Neural cell (in vitro differentiated cells): ENCODE measurements at regions not wholly inside any gene's neighbourhood (a gene's known extent, or its start where the extent isn't known, plus 50 kb on each side); places are given as distances from the start of the nearest gene placed in this dataset.

ENCODE experiments used
- EP300 ChIP-seq: fragments of 450-650 bp; conservative IDR thresholded peaks from 2 replicates; pipeline ENCODE4 v1.6.1; 2014; ENCODE audit warnings: antibody characterized with exemption, mild to moderate bottlenecking, moderate library complexity; ENCODE audit not compliant: poor library complexity, severe bottlenecking
- EZH2 ChIP-seq: fragments of 200-600, 300-800 bp; shearing (Covaris generic), sonication (generic); IDR thresholded peaks from 2 replicates; pipeline ENCODE4 v1.6.1; 2014; ENCODE audit warnings: antibody characterized with exemption, low read length, borderline replicate concordance, mild to moderate bottlenecking; ENCODE audit not compliant: insufficient read depth, poor library complexity, severe bottlenecking
- POLR2AphosphoS5 ChIP-seq: IDR thresholded peaks from 2 replicates; pipeline ENCODE4 v1.6.1; 2012
- RAD21 ChIP-seq: fragments of 450-650 bp; conservative IDR thresholded peaks from 2 replicates; pipeline ENCODE4 v1.6.1; 2014; ENCODE audit warnings: antibody characterized with exemption, mild to moderate bottlenecking, moderate library complexity
- REST ChIP-seq: IDR thresholded peaks from 2 replicates; pipeline ENCODE4 v1.6.1; 2012; ENCODE audit warnings: borderline replicate concordance
- SMC3 ChIP-seq: fragments of 450-650 bp; conservative IDR thresholded peaks from 2 replicates; pipeline ENCODE4 v1.6.1; 2014; ENCODE audit warnings: antibody characterized with exemption, mild to moderate bottlenecking, moderate library complexity; ENCODE audit not compliant: poor library complexity
- TAF1 ChIP-seq: IDR thresholded peaks from 2 replicates; pipeline ENCODE4 v1.6.1; 2012; ENCODE audit warnings: low read depth
- TF ChIP-seq, protein P1 (sequence below): fragments of 450-650 bp; IDR thresholded peaks from 2 replicates; pipeline ENCODE4 v1.5.1; 2014; ENCODE audit warnings: antibody characterized with exemption, mild to moderate bottlenecking, moderate library complexity; ENCODE audit not compliant: poor library complexity, severe bottlenecking

- TF ChIP-seq, protein P1, sequence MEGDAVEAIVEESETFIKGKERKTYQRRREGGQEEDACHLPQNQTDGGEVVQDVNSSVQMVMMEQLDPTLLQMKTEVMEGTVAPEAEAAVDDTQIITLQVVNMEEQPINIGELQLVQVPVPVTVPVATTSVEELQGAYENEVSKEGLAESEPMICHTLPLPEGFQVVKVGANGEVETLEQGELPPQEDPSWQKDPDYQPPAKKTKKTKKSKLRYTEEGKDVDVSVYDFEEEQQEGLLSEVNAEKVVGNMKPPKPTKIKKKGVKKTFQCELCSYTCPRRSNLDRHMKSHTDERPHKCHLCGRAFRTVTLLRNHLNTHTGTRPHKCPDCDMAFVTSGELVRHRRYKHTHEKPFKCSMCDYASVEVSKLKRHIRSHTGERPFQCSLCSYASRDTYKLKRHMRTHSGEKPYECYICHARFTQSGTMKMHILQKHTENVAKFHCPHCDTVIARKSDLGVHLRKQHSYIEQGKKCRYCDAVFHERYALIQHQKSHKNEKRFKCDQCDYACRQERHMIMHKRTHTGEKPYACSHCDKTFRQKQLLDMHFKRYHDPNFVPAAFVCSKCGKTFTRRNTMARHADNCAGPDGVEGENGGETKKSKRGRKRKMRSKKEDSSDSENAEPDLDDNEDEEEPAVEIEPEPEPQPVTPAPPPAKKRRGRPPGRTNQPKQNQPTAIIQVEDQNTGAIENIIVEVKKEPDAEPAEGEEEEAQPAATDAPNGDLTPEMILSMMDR = no peak
- TF ChIP-seq RAD21 (no peak), EP300 (no peak), TAF1 (no peak), EZH2 (no peak), SMC3 (no peak), POLR2AphosphoS5 (no peak), REST (no peak)
Observed at GRCh38 chr16:5928476-5929065, 831.0 kb upstream of the EEF2KMT start.
